ENCODE measurements at regions not wholly inside any gene's neighbourhood (a gene's known extent, or its start where the extent isn't known, plus 50 kb on each side); places are given as distances from the start of the nearest gene placed in this dataset.

- TF ChIP-seq CTCF (IDR thresholded peaks at IDR 0.05) (no peak), POLR2A (IDR thresholded peaks at IDR 0.05) (no peak)
These were observed 154.7 kb downstream of the FAM114A2 start for GRCh38 chr5:153883854-153884611.

Data from body of pancreas (tissue), 4 donors.